Hippocampal formation (tissue), 2 donors: ENCODE measurements at regions not wholly inside any gene's neighbourhood (a gene's known extent, or its start where the extent isn't known, plus 50 kb on each side); places are given as distances from the start of the nearest gene placed in this dataset.

Experiments
- DNase-seq, 2 donors: peaks; one replicate each; lab custom pipeline; 2025; lab: John Stamatoyannopoulos, UW

DNA sequence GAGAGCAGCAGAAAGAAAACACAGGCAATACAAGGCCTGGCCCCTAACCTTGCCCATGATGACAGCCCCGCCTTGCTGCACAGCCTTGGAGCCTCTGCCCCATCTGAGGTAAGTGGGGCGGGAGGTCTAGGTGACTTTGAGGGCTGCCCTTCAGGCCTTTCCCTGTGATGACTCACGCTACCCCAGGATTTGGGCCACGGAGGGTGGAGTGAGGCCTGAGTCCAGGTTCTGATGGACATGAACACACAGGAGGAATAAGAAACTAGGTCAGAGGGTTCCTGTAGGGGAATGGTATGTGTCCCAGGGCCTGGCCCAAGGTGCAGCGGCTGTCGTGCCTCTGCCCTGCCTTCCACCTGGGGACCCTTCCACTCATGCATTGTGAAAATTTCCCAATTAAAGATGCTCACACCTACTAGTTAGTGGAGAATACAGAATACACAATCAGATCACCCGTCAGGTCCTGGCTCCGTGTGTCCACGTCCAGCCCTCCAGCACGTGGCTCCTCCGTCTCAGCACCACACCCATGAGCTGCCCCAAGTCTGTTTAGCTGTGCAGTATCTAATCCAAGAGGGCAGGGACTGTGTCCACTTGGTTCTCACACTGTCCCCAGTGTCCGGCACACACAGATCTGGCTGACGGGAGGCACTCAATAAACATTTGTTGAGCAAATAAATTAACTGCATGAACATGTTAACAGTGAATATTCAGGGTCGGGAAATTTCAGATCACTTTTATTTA is 111.0 kb downstream of the CHST1 start:
- DNase-seq: no peak

DNA sequence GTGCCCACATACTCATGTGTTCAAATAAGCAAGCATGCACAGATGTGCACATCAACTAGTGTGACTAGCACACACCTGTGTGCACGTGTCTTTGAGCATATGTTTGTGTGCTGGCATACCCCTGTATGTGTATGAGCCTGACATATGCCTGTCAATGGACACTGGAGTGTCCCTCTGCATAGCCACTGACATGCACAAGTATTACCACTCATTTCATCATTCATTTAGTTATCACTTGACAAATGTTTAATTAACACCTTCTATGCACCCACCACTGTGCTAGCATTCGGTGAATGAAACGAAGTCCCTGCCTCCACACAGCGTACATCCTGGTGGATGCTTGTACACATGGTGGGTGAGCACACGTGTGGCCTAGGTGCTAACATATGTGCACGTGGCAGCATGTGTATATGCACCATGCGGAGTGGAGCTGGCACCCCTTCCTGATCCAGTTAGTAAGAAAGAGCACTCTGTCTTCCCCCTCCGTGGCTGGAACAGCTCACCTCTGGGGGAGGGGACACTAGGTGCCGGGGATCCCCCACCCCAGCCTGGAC is 112.0 kb downstream of the CHST1 start:
- DNase-seq: no peak

DNA sequence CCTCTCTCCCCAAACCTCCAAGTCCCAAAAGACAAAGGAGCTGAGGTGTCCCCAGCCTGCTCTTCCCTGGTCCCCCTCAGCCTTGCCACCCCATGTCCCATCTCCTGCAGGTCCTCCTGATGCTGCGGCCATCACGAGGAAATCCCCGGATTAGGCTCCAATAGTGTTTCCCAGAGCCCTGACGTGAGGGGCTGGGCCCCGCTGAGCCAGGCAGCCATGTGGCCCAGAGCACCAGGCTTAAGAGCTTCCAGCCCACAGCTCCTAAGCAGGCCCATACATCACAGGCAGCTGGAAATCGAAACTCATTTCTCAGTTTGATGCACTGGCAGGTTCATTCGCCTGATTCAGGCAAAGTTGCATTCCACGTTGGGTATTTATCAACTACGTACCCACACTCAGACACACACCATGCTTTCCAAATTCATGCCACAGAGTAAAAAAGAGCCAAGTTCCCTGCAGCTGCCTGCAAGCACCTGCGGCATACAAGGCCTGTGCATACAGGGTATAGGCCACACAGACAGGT is 114.2 kb downstream of the CHST1 start:
- no peak for DNase-seq

DNA sequence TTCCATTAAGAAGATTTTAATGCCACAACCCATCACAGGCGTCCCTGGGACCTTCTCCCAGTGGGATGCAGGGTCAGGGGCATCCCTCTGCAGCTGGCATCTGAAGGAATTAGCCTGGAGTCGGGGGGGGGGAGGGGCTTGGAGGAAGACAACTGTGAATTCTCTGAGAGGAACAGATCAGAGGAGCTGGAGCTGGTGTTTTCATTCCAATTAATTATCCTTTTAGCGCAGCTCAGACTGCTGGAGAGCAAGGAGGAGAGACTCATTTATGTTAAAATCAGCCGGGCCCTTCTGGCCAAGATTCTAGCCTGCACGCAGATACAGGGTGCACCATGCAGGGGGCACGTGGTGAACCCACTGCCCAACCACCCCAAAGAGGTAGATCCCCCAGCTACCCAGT is 116.2 kb downstream of the CHST1 start:
- DNase-seq: no peak

DNA sequence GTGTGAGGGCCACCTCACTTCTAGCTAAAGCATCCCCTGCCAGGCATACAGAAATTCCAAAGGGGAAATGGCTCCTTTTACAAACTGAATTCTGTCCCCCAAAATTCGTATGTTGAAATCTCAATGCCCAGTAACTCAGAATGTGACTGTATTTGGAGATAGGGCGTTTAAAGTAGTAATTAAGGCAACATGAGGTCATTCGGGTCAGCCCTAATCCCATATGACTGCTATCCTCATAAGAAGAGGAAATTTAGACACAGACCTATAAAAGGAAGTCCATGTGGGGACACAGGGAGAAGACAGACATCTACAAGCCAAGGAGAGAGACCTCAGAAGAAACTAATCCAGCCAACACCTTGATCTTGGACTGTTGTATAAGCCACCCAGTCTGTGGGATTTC is 119.1 kb downstream of the CHST1 start:
- DNase-seq: no peak

DNA sequence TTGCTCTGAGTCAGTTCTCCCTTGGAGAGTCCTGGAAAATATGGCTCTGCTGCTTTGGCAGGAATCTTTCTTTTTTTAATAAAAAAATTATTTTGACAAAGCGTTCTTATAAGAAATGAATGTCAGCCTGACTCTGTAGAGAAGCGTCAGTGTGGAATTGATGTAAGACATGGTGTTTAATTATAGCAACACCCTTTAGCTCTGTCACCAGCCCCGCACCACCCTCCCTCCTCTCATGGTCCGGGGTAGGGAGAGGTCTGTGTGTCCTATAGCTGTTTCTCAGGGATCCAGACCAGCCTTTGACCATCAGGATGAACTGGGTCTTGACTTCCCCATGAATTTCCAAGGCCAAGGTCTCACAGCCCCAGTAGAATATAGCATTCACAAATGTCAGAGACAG is 120.6 kb downstream of the CHST1 start:
- DNase-seq: no peak

DNA sequence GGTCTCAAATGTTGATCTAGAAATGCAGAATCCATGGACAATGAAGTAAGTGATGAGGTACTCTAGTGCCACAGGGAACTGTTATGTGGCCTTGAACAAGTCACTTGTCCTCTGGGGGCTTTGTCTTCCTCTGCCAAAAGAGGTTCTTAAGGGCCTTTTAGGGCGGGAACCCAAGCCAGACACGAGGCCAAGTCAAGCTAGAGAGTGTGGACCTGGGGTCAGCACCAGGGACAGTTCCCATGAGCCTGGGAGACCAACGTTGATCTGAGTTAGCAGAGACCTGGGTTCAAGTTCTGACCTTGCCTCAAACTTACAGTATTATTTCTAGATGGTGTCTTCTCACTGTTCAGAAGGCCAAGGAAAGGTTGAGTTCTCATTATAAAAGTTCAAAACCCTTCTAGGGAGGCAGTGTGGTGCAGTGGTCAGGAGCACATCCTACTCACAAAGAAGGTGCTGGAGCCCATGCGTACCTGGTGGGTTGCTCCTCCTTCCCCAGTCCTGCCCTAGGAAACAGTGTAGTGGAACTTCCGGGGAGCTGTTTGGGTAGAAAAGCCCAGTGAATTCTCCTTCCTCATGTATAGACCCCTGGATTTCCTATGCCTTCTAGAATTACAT is 121.5 kb downstream of the CHST1 start:
- DNase-seq: no peak

DNA sequence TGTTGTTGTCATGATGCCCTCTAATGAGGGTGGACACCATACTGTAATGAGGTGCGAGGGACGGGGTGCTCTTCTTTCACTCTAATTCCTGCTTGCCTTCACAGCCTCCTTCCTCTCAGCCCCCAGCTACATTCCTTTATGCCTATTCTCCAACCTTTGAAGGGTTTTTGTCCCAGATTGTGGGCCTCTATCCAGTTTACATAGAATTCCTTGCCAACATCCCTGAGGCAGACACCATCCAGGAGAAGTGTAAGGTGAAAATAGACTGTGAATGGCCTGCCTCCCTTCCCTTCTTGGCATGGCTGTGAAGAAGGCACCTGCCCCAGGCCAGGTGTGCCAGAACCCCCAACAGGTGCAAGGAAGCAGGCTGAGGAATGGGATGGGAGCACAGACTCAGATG is 122.3 kb downstream of the CHST1 start:
- no peak for DNase-seq

DNA sequence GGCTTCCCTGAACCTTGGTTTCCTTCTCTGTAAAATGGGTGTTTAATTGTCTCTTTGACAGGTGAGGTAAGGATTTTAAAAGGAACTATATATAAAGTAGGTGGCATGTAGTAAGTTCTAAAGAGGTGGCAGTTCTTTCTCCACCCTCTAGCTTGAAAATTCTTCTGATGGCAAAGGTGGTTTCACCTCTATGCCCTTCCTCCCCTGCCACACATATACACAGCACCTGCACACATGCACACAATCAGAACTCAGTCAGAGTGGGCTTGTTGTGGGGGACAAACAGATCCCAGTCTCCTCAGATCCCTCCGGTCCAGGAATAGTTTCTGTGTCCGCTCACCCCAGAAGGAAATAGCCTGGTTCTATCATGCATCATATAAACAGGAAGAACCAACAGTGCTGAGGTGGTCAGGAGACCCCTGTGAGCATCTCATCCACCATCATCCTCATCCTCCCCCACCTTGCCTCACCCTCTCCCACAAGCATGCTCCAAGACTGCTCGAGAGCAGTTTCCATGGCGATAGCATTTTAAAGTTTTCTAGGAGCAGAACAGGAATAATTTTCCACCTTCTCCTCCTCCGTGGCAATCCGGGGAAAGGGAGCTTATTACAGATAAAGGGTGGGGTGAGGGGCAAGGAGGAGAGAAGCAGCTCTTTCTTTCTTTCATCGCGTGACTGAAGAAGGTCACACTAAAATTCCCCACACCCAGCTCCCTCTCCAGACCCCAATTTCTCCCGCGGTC is 123.6 kb downstream of the CHST1 start:
- no peak for DNase-seq

DNA sequence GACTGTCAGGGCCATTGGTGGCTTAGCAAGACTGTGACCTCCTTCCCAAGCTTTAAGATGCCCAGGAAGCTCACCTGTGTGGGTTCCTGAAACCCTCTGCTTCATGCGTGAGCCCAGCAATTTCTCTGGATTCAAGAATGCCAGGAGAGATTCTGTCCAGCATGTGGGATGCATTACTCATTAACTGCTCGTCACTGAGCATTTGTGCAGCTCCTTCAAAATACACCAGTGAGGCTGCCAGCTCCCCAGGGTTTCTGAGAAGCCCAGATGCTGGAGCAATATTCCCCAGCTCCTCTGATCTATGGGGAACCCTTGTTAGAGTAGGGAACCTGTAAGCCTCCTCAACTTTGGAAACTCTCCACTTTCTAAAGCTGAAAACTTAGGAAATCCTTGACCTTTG is 126.5 kb downstream of the CHST1 start:
- DNase-seq: no peak

DNA sequence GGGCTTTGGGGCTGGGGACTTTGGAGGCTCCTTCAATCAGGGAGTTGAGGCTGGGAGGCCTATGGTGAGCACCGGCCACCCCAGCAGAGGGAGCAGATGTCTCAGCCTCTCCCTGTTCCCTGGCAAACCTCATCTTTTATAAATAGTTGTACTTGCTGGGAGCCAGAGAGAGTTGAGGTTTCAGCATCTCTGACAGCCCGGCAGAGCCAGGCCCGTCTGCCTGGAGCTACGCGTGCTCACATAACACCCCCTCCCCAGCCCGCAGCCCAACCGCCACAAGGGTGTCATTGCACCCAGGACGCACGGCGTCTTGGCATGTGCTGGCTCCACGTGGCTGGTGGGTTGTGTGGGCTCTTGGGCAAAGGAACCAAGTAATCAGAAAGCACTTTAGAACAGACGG is 127.1 kb downstream of the CHST1 start:
- peak in 1 of 2 donors; percentile 69 for DNase-seq

DNA sequence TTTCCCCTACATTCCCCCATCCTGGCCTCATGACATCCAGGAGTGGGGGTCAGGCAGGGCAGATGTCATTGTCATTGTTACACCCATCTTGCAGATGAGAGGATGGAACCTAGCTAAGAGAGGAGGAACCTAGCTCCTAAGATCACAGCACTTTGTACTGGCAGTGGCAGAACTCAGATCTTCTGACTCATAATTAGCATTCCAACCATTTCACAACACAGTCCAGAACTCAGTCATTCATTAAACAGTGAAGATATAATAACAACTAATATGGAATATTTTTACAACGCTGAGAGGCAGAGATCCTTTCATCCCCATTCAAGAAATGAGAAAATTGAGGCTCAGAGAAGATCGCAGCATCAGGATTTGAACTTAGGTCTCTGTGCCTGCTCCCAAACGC is 127.8 kb downstream of the CHST1 start:
- no peak for DNase-seq

DNA sequence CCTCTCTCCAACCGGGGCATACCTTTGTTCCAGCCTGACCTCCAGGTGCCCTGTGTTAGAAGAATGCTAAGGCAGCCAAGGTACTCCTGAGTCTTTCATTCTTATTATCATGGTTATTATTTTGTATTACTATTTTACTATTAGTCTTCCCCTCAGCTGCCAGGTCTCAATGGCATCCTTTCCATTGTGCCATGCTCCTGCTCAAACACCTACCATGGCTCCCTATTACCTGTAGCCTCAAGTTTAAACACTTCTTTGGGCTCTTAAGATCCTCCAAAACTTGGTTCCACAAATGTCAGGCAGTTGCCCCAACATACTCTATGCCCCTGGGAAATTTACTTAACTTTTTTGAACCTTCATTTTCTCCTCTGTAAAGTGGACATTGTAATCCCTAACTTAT is 130.4 kb downstream of the CHST1 start:
- no peak for DNase-seq

DNA sequence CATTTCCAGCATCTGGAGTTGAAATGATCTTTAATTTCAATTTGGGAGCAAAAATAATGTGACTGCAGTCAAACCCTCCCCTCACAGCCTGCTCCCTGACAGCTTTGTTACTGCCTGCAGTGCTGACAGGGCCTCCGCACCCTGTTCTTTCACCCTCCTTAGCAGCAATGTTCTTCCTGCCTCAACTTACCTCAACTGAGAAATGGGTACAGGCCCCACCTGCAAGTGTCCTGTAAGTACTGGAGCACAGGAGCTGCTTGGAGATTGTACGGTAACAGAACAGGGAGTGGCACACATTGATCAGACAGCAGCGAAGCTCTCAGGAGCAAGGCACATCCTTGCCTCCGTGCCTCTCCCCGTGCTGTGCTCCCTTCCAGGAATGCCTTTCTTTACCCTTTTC is 131.3 kb downstream of the CHST1 start:
- no peak for DNase-seq

DNA sequence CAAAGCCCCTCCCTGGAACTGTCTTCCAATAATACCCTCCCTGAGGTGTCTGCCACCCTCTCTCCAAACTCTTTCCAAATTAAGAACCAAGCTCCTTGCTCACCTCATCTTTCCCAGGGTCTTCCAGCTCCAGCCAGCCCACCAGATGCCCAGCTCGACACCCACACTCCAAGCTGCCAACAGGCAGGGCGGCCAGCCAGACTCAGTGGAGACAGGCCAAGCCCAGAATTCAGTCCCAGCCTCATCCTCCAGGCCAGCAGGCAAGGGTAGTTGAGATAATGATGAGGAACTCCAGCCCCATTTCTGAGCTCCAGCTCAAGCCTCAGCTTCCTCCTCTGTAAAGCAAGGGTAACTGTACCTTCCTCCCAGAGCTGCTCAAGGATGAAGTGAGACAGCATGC is 132.9 kb downstream of the CHST1 start:
- no peak for DNase-seq

DNA sequence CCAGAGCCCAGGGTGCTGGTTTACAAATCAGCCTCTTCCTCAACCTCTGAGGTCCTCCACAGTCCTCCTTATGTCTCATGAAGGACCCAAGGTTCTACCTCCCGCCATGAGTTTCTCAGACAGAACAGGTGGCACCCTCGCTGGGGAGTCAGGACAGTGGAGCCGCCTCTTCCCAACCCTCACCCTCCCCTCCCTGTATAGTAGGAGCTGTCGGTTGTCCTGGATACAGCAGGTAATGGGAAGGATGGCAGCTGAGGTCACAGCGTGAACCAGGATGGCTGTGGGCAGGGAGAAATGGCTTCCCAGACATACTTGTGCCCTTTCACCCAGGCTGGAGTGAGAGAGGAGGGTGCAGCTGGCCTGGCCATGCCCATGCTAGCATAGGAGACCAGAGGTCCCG is 134.6 kb downstream of the CHST1 start:
- no peak for DNase-seq

DNA sequence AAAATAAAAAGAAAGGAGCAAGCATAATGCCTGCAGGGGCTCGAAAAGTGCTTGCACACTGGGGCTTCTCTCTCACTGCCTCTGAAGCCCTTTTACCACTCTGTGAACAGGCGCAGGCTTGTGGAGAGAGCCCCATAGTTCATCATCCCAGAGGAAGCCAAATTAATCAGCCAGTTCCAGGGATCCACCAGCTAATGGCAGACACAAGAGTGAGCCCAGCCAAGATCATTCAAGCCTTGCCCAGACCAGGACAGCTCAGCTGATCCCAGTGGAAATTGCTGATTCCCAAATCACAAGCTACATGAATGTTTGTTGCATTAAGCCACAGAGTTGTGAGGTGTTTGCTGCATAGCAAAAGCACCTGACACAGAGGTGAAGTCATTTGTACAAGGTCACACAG is 135.3 kb downstream of the CHST1 start:
- DNase-seq: no peak

DNA sequence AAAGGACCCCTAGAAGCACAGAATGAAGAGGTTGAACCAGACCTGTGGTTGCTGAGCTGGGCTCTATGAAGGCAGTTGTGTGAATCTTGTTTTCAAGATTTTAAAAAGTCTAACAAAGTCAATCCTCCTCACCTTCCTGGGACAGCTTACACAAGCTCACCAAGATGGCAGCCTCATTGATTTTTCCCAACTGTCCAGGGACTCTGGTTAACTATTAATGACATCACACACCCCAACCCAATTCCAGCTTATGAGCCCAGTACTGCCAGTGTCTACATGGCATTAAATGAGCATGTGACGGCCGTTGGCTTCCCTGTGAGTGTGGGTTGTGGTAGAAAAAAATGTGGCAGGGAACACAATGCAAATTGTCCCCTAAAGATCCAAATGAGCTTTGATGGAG is 137.0 kb downstream of the CHST1 start:
- no peak for DNase-seq

DNA sequence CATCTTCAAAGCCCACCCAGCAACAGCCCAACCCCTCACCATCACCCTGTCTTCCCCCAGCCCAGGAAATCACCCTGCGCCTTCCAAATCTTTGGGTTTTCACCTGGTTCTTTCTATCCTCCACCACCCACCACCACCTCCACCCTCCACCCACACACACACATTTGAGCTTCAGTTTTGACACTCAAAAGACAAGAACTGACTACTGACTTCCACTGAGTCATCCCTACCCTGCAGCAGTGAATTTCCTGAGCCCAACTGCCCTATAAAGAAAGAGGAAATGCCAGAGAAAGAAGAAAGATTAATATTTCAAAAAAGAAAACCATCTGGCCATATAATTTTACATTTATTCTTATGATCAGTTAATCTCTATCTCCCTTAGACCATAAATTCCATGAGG is 137.5 kb downstream of the CHST1 start:
- no peak for DNase-seq

DNA sequence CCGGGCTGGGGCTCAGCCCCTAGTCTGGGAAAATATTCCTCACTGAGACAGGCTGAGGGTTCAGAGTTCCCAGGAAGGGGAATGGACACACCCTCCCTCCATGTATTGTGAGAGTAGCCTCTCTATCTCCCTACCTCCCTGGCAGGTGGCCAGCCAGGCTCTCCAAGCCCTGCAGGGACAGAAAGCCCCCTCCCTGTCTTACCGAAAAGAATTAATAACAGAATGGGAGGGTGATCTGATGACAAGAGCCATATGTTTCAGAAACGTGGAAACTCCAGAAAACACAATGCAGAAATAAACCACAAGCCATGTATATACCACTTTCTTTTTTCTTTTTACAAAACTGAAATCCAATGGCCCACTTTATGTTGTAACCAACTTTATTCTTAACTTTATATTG is 140.0 kb downstream of the CHST1 start:
- DNase-seq: no peak

DNA sequence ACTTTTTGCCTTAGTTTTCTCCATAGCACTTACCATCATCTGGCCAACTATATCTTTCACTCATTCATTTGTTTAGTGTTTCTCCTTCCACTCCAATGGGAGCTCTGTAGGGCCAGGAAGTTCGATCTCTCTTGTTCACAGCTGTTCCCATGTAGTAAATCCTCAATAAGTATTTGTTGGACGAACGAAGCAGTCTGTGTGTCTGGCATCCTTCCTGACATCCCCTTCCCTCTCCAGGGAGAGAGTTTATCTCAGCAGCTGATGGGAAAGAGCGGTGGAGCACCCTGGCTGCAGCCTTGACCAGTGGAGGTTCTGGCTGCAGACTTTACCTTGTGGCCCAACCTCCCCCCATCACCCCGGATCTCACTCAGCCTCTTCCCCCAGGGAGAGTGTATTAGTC is 141.7 kb downstream of the CHST1 start:
- no peak for DNase-seq

DNA sequence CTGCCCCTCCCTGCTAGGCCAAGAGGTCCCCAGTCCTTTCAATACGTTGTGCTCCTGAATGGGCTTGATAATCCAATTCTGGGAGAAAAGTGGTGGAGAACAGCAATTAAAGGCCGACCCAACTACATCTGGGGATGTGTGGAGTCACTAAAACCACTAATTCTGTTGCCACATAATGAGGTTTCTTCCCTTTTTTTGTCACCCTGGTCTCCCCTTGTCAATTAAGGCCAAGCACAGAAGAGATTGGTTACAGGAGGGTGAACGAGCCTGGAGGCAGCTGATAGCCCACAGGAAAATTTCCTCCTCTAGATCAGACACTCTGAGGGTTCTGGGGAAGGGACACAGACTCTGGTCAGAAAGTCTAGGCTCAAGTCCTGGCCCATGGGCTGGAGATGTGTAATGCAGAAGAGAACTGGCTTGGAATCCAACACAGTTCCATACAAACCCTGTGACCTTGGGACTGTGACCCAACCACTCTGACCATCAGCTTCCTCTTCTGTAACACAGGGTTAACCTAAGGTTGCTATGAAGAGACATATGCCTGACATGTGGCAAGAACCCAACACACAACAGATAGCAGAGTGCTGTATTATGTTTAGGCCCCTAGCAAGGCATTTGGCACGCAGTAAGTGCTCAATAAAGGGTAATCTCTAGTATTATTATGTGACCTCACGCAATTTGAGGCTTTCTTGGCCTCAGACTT is 146.4 kb downstream of the CHST1 start:
- DNase-seq: no peak
